Central memory CD8-positive, alpha-beta T cell (primary cell): ENCODE measurements at regions not wholly inside any gene's neighbourhood (a gene's known extent, or its start where the extent isn't known, plus 50 kb on each side); places are given as distances from the start of the nearest gene placed in this dataset.

Source experiments
- ATAC-seq: fragments of 150-1000 bp; cut with Tn5 transposase; replicated peaks from 2 replicates; pipeline ENCODE4 v1.10.0; 2022; ENCODE audit warnings: mild to moderate bottlenecking, moderate FRiP score, moderate number of reproducible peaks; ENCODE audit not compliant: poor library complexity, severe bottlenecking; ENCODE audit errors: extremely low read depth
- DNase-seq, 2 donors: peaks; one replicate each; pipeline ENCODE4 v3.0.0; 2021; ENCODE audit warnings: low spot score in 2 of 2
- H3K27ac Mint-ChIP-seq: one replicate; pipeline ENCODE4 v1.8.0; 2022; ENCODE audit warnings: low read depth, mild to moderate bottlenecking, moderate library complexity, mixed read lengths
- H3K27me3 Mint-ChIP-seq: one replicate; pipeline ENCODE4 v1.8.0; 2022; ENCODE audit warnings: mixed read lengths
- H3K36me3 Mint-ChIP-seq: one replicate; pipeline ENCODE4 v1.8.0; 2022; ENCODE audit warnings: mild to moderate bottlenecking, moderate library complexity, mixed read lengths; ENCODE audit not compliant: insufficient read depth
- H3K4me1 Mint-ChIP-seq: one replicate; pipeline ENCODE4 v1.8.0; 2022; ENCODE audit warnings: mixed read lengths
- H3K4me3 Mint-ChIP-seq: one replicate; pipeline ENCODE4 v1.8.0; 2022; ENCODE audit warnings: mild to moderate bottlenecking, moderate library complexity, mixed read lengths
- H3K9me3 Mint-ChIP-seq: one replicate; pipeline ENCODE4 v1.8.0; 2022; ENCODE audit warnings: mixed read lengths

- Mint-ChIP-seq H3K4me1 (no peaks in the 10 kb centered on the region), H3K27me3 (no peaks in the 10 kb centered on the region), H3K4me3 (no peak overlapping the region), H3K27ac (no peak overlapping the region), H3K36me3 (no peaks in the 10 kb centered on the region), H3K9me3 (no peaks in the 10 kb centered on the region)
- ATAC-seq: no peak
- no peak for DNase-seq
These were observed 446.6 kb downstream of the IRS1 start for GRCh38 chr2:226352941-226353560.

- Mint-ChIP-seq H3K27ac (no peak overlapping the region), H3K9me3 (no peaks in the 10 kb centered on the region), H3K4me1 (no peaks in the 10 kb centered on the region), H3K4me3 (no peak overlapping the region), H3K36me3 (no peaks in the 10 kb centered on the region), H3K27me3 (no peaks in the 10 kb centered on the region)
- DNase-seq (no peak), ATAC-seq (no peak)
These were observed 447.9 kb downstream of the IRS1 start for GRCh38 chr2:226351711-226352110.

- DNase-seq: no peak
- Mint-ChIP-seq H3K4me3 (no peak overlapping the region), H3K27me3 (no peaks in the 10 kb centered on the region), H3K36me3 (no peaks in the 10 kb centered on the region), H3K27ac (no peak overlapping the region), H3K4me1 (no peaks in the 10 kb centered on the region), H3K9me3 (no peaks in the 10 kb centered on the region)
- ATAC-seq: no peak
These were observed 460.0 kb downstream of the IRS1 start for GRCh38 chr2:226339616-226340015.

GRCh38 chr2:226338825-226339224 is 460.8 kb downstream of the IRS1 start:
- Mint-ChIP-seq H3K4me1 (no peaks in the 10 kb centered on the region), H3K27me3 (no peaks in the 10 kb centered on the region), H3K36me3 (no peaks in the 10 kb centered on the region), H3K9me3 (no peaks in the 10 kb centered on the region), H3K27ac (no peak overlapping the region), H3K4me3 (no peak overlapping the region)
- DNase-seq (no peak), ATAC-seq (no peak)

GRCh38 chr2:226337941-226338600 is 461.5 kb downstream of the IRS1 start:
- ATAC-seq (no peak), DNase-seq (no peak)
- Mint-ChIP-seq H3K36me3 (no peaks in the 10 kb centered on the region), H3K4me1 (no peaks in the 10 kb centered on the region), H3K9me3 (no peaks in the 10 kb centered on the region), H3K4me3 (no peak overlapping the region), H3K27me3 (no peaks in the 10 kb centered on the region), H3K27ac (no peak overlapping the region)

- Mint-ChIP-seq H3K4me1 (no peaks in the 10 kb centered on the region), H3K9me3 (no peaks in the 10 kb centered on the region), H3K36me3 (no peaks in the 10 kb centered on the region), H3K27me3 (no peaks in the 10 kb centered on the region), H3K27ac (no peak overlapping the region), H3K4me3 (no peak overlapping the region)
- no peak for ATAC-seq
- DNase-seq: no peak
These were observed 463.3 kb downstream of the IRS1 start for GRCh38 chr2:226336283-226336682.

- Mint-ChIP-seq H3K4me1 (no peaks in the 10 kb centered on the region), H3K9me3 (no peaks in the 10 kb centered on the region), H3K27me3 (no peaks in the 10 kb centered on the region), H3K4me3 (no peak overlapping the region), H3K36me3 (no peaks in the 10 kb centered on the region), H3K27ac (no peak overlapping the region)
- no peak for ATAC-seq
- no peak for DNase-seq
These were observed 464.5 kb downstream of the IRS1 start for GRCh38 chr2:226334981-226335720.

- no peaks in the 10 kb centered on the region for H3K9me3 Mint-ChIP-seq
- no peak overlapping the region for H3K27ac Mint-ChIP-seq
- no peaks in the 10 kb centered on the region for H3K27me3 Mint-ChIP-seq
- DNase-seq (no peak), ATAC-seq (no peak)
- H3K36me3 Mint-ChIP-seq: no peaks in the 10 kb centered on the region
- H3K4me1 Mint-ChIP-seq: no peaks in the 10 kb centered on the region
- H3K4me3 Mint-ChIP-seq: no peak overlapping the region
These were observed 466.2 kb downstream of the IRS1 start for GRCh38 chr2:226333388-226333787.

GRCh38 chr2:226330206-226330605 is 469.4 kb downstream of the IRS1 start:
- DNase-seq (no peak), ATAC-seq (no peak)
- no peaks in the 10 kb centered on the region for H3K27me3 Mint-ChIP-seq
- H3K4me1 Mint-ChIP-seq: no peaks in the 10 kb centered on the region
- no peak overlapping the region for H3K4me3 Mint-ChIP-seq
- no peak overlapping the region for H3K27ac Mint-ChIP-seq
- H3K9me3 Mint-ChIP-seq: no peaks in the 10 kb centered on the region
- H3K36me3 Mint-ChIP-seq: no peaks in the 10 kb centered on the region

GRCh38 chr2:226329180-226329579 is 470.4 kb downstream of the IRS1 start:
- no peaks in the 10 kb centered on the region for H3K27me3 Mint-ChIP-seq
- no peaks in the 10 kb centered on the region for H3K4me1 Mint-ChIP-seq
- H3K9me3 Mint-ChIP-seq: no peaks in the 10 kb centered on the region
- H3K36me3 Mint-ChIP-seq: no peaks in the 10 kb centered on the region
- no peak overlapping the region for H3K27ac Mint-ChIP-seq
- no peak overlapping the region for H3K4me3 Mint-ChIP-seq
- ATAC-seq: no peak
- DNase-seq: no peak

GRCh38 chr2:226327830-226328229 is 471.8 kb downstream of the IRS1 start:
- no peak overlapping the region for H3K27ac Mint-ChIP-seq
- H3K36me3 Mint-ChIP-seq: no peaks in the 10 kb centered on the region

GRCh38 chr2:226325526-226325925 is 474.1 kb downstream of the IRS1 start:
- ATAC-seq: no peak
- no peak overlapping the region for H3K4me3 Mint-ChIP-seq
- H3K4me1 Mint-ChIP-seq: no peaks in the 10 kb centered on the region
- no peaks in the 10 kb centered on the region for H3K27me3 Mint-ChIP-seq
- H3K27ac Mint-ChIP-seq: no peak overlapping the region
- no peak for DNase-seq
- no peaks in the 10 kb centered on the region for H3K9me3 Mint-ChIP-seq
- H3K36me3 Mint-ChIP-seq: no peaks in the 10 kb centered on the region

More at GRCh38 chr2:226327830-226328229, 471.8 kb downstream of the IRS1 start:
- DNase-seq (no peak), ATAC-seq (no peak)
- H3K9me3 Mint-ChIP-seq: no peaks in the 10 kb centered on the region
- H3K4me1 Mint-ChIP-seq: no peaks in the 10 kb centered on the region
- no peaks in the 10 kb centered on the region for H3K27me3 Mint-ChIP-seq
- no peak overlapping the region for H3K4me3 Mint-ChIP-seq
